Astrocyte (in vitro differentiated cells and primary cell): ENCODE measurements at regions not wholly inside any gene's neighbourhood (a gene's known extent, or its start where the extent isn't known, plus 50 kb on each side); places are given as distances from the start of the nearest gene placed in this dataset.

Experiments
- DNase-seq: peaks from one replicate; pipeline ENCODE4 v3.0.0-alpha.2; 2010; ENCODE audit warnings: low read depth
- FAIRE-seq: peaks from 2 replicates; lab custom pipeline; 2011; peaks lifted over from hg19 to GRCh38; lab: Jason Lieb, UNC
- H2AFZ ChIP-seq: 2 replicates; pipeline ENCODE4 v1.6.0; 2012; ENCODE audit warnings: low read depth, low read length, inconsistent platforms
- H3K27ac ChIP-seq: 2 replicates; pipeline ENCODE4 v1.5.1; 2011; ENCODE audit warnings: low read depth, low read length, inconsistent platforms
- H3K27me3 ChIP-seq: 2 replicates; pipeline ENCODE4 v1.6.0; 2011; ENCODE audit warnings: low read length, inconsistent platforms; ENCODE audit not compliant: insufficient read depth
- H3K36me3 ChIP-seq: 2 replicates; pipeline ENCODE4 v1.5.1; 2011; ENCODE audit warnings: low read length, inconsistent platforms; ENCODE audit not compliant: insufficient read depth
- H3K4me1 ChIP-seq: 2 replicates; pipeline ENCODE4 v1.5.1; 2011; ENCODE audit warnings: low read length, inconsistent platforms; ENCODE audit not compliant: insufficient read depth
- H3K4me2 ChIP-seq: 2 replicates; pipeline ENCODE4 v1.6.0; 2012; ENCODE audit warnings: low read length, inconsistent platforms
- H3K4me3 ChIP-seq: 2 replicates; pipeline ENCODE4 v1.5.1; 2011; ENCODE audit warnings: low read depth, mild to moderate bottlenecking, low read length, inconsistent platforms; ENCODE audit not compliant: insufficient read depth
- H3K79me2 ChIP-seq: 2 replicates; pipeline ENCODE4 v1.6.0; 2012; ENCODE audit warnings: mild to moderate bottlenecking, low read length, inconsistent platforms; ENCODE audit not compliant: insufficient read depth
- H3K9ac ChIP-seq: 2 replicates; pipeline ENCODE4 v1.6.0; 2012; ENCODE audit warnings: mild to moderate bottlenecking, low read length, inconsistent platforms
- H3K9me3 ChIP-seq: 2 replicates; pipeline ENCODE4 v1.5.1; 2012; ENCODE audit warnings: low read depth, mild to moderate bottlenecking, low read length, inconsistent platforms; ENCODE audit not compliant: insufficient read depth
- H4K20me1 ChIP-seq: 2 replicates; pipeline ENCODE4 v1.6.0; 2012; ENCODE audit warnings: low read length, inconsistent platforms; ENCODE audit not compliant: insufficient read depth
- H3K27ac Mint-ChIP-seq: one replicate; pipeline ENCODE4 v1.8.0; 2021; ENCODE audit warnings: mild to moderate bottlenecking, mixed read lengths; ENCODE audit not compliant: unreplicated experiment
- H3K27me3 Mint-ChIP-seq: one replicate; pipeline ENCODE4 v1.8.0; 2021; ENCODE audit warnings: low read depth, mixed read lengths; ENCODE audit not compliant: unreplicated experiment
- H3K36me3 Mint-ChIP-seq: one replicate; pipeline ENCODE4 v1.8.0; 2021; ENCODE audit warnings: low read depth, mixed read lengths; ENCODE audit not compliant: unreplicated experiment
- H3K4me1 Mint-ChIP-seq: one replicate; pipeline ENCODE4 v1.8.0; 2021; ENCODE audit warnings: low read depth, mixed read lengths; ENCODE audit not compliant: unreplicated experiment
- H3K4me3 Mint-ChIP-seq: one replicate; pipeline ENCODE4 v1.8.0; 2021; ENCODE audit warnings: mild to moderate bottlenecking, moderate library complexity, mixed read lengths; ENCODE audit not compliant: unreplicated experiment
- H3K9me3 Mint-ChIP-seq: one replicate; pipeline ENCODE4 v1.8.0; 2021; ENCODE audit warnings: mild to moderate bottlenecking, mixed read lengths; ENCODE audit not compliant: unreplicated experiment
- CTCF ChIP-seq: IDR thresholded peaks from 2 replicates; pipeline ENCODE4 v1.5.1; 2011; ENCODE audit warnings: low read depth, mild to moderate bottlenecking, inconsistent platforms, low read length, moderate library complexity; ENCODE audit not compliant: insufficient read depth
- EZH2 ChIP-seq: IDR thresholded peaks from 2 replicates; pipeline ENCODE4 v1.6.1; 2012; ENCODE audit warnings: mild to moderate bottlenecking, low read length, inconsistent platforms; ENCODE audit not compliant: insufficient read depth

- no peak overlapping the region for H3K27ac ChIP-seq
- no peak overlapping the region for H3K4me3 Mint-ChIP-seq
- no peaks in the 10 kb centered on the region for H3K36me3 ChIP-seq
- H3K4me2 ChIP-seq, result no peak overlapping the region
- no peak overlapping the region for H3K4me3 ChIP-seq
- no peak overlapping the region for H3K27ac Mint-ChIP-seq
- no peak for DNase-seq
- H3K4me1 Mint-ChIP-seq, result no peaks in the 10 kb centered on the region
- H3K4me1 ChIP-seq, result no peaks in the 10 kb centered on the region
- no peak overlapping the region for H2AFZ ChIP-seq
- no peaks in the 10 kb centered on the region for H3K27me3 ChIP-seq
- H3K9ac ChIP-seq, result no peak overlapping the region
- TF ChIP-seq CTCF (no peak), EZH2 (no peak)
- H4K20me1 ChIP-seq, result no peaks in the 10 kb centered on the region
- FAIRE-seq, result no peak
- no peaks in the 10 kb centered on the region for H3K79me2 ChIP-seq
- no peaks in the 10 kb centered on the region for H3K27me3 Mint-ChIP-seq
- no peaks in the 10 kb centered on the region for H3K9me3 ChIP-seq
- no peaks in the 10 kb centered on the region for H3K36me3 Mint-ChIP-seq
- H3K9me3 Mint-ChIP-seq, result peaks cover 2% of the 10 kb centered on the region
These were observed 999.0 kb upstream of the ADGRL2 start for GRCh38 chr1:80801695-80802094.

- Histone ChIP-seq H3K9ac (no peak overlapping the region), H3K4me2 (no peak overlapping the region), H3K79me2 (no peaks in the 10 kb centered on the region), H3K9me3 (no peaks in the 10 kb centered on the region), H2AFZ (no peak overlapping the region), H3K36me3 (no peaks in the 10 kb centered on the region), H3K27me3 (no peaks in the 10 kb centered on the region), H4K20me1 (no peaks in the 10 kb centered on the region), H3K27ac (no peak overlapping the region), H3K4me1 (no peaks in the 10 kb centered on the region), H3K4me3 (no peak overlapping the region)
- H3K36me3 Mint-ChIP-seq, result no peaks in the 10 kb centered on the region
- peaks cover 2% of the 10 kb centered on the region for H3K9me3 Mint-ChIP-seq
- TF ChIP-seq CTCF, result no peak
- no peak for TF ChIP-seq EZH2
- no peak overlapping the region for H3K4me3 Mint-ChIP-seq
- DNase-seq (no peak), FAIRE-seq (no peak)
- H3K4me1 Mint-ChIP-seq, result no peaks in the 10 kb centered on the region
- H3K27me3 Mint-ChIP-seq, result no peaks in the 10 kb centered on the region
- H3K27ac Mint-ChIP-seq, result no peak overlapping the region
These were observed 1001.3 kb upstream of the ADGRL2 start for GRCh38 chr1:80799457-80799856.

GRCh38 chr1:80779275-80779674, 1021.5 kb upstream of the ADGRL2 start:
- H3K9me3 Mint-ChIP-seq, result no peaks in the 10 kb centered on the region
- Histone ChIP-seq H3K4me1 (no peaks in the 10 kb centered on the region), H3K4me2 (no peak overlapping the region), H3K36me3 (no peaks in the 10 kb centered on the region), H3K4me3 (no peak overlapping the region), H4K20me1 (no peaks in the 10 kb centered on the region), H3K9me3 (peaks cover 3% of the 10 kb centered on the region), H3K27ac (no peak overlapping the region), H3K79me2 (no peaks in the 10 kb centered on the region), H3K9ac (no peak overlapping the region), H2AFZ (no peak overlapping the region), H3K27me3 (no peaks in the 10 kb centered on the region)
- DNase-seq, result no peak
- H3K27me3 Mint-ChIP-seq, result no peaks in the 10 kb centered on the region
- H3K4me1 Mint-ChIP-seq, result no peaks in the 10 kb centered on the region
- no peak overlapping the region for H3K4me3 Mint-ChIP-seq
- FAIRE-seq, result no peak
- no peaks in the 10 kb centered on the region for H3K36me3 Mint-ChIP-seq
- TF ChIP-seq EZH2 (no peak), CTCF (no peak)
- H3K27ac Mint-ChIP-seq, result no peak overlapping the region
